Large intestine (tissue), 3 donors: ENCODE measurements at regions not wholly inside any gene's neighbourhood (a gene's known extent, or its start where the extent isn't known, plus 50 kb on each side); places are given as distances from the start of the nearest gene placed in this dataset.

Experiments used
- DNase-seq, 2 donors: peaks; one replicate each; pipeline versions ENCODE4 v3.0.0 to v3.0.0-alpha.2; 2013
- H3K27ac ChIP-seq: one replicate; pipeline ENCODE4 v1.5.1; 2013; ENCODE audit warnings: low read length
- H3K27me3 ChIP-seq: 2 replicates; pipeline ENCODE4 v1.6.1; 2013; ENCODE audit warnings: low read length; ENCODE audit not compliant: control insufficient read depth, insufficient read depth
- H3K36me3 ChIP-seq: 2 replicates; pipeline ENCODE4 v1.6.1; 2013; ENCODE audit warnings: low read length; ENCODE audit not compliant: control insufficient read depth, insufficient read depth
- H3K4me1 ChIP-seq: one replicate; pipeline ENCODE4 v1.6.1; 2013; ENCODE audit warnings: low read length; ENCODE audit not compliant: control insufficient read depth, insufficient read depth
- H3K4me3 ChIP-seq: one replicate; pipeline ENCODE4 v1.5.1; 2013; ENCODE audit warnings: low read length
- H3K9me3 ChIP-seq: one replicate; pipeline ENCODE4 v1.6.1; 2013; ENCODE audit warnings: mild to moderate bottlenecking, low read depth, low read length, moderate library complexity; ENCODE audit not compliant: control insufficient read depth
- WGBS: methylation state at CpG from one replicate; pipeline ENCODE4 v1.1.5; 2013; ENCODE audit warnings: low lambda C conversion rate; ENCODE audit not compliant: insufficient coverage; 5-methylcytosine and 5-hydroxymethylcytosine counted together

DNA sequence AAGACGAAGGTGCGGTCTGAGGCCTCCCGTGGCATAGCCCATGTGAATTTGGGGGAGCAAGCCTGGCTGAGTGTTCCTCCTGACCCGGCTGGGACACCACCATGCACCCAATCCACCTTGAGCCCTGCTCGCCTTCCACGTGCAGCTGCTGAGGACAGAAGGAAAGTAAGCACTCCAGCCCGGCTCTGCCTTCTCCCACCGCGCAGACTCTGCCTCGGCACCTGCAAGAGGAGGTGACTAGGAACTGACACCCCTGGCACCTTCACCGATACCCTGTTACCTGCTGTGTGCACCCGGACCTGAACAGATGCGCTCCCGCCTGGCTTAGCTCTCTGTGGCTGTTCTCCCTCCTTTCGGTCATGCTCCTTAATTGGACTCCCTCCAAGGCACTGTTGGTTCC lies 57.0 kb upstream of the OPN4 start:
- no peak overlapping the region for H3K27ac ChIP-seq
- H3K4me1 ChIP-seq: no peaks in the 10 kb centered on the region
- no peaks in the 10 kb centered on the region for H3K27me3 ChIP-seq
- no peaks in the 10 kb centered on the region for H3K9me3 ChIP-seq
- no CpG with 5 or more reads among the region's 15 CpGs for WGBS
- no peak for DNase-seq
- no peak overlapping the region for H3K4me3 ChIP-seq
- H3K36me3 ChIP-seq: no peaks in the 10 kb centered on the region

DNA sequence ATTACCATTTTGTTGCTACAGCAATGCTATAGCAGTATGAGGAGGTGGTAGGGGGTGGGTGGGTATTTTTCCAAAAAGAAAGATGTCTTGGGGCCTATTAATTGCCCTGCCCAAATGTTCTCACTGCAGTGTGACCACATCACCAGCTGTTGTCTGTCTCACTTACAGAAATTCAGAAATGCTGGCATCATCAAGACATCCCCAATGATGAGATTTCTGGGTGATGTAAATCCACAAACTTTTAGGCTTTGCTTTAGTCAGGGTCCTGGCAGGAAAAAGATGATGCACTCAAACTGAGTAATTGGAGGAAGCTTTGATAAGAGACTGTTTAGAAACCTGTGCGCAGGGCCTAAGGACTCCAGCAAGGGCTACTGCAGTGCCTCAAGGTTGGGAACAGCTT lies 56.2 kb upstream of the OPN4 start:
- H3K4me1 ChIP-seq: no peaks in the 10 kb centered on the region
- no peak for DNase-seq

DNA sequence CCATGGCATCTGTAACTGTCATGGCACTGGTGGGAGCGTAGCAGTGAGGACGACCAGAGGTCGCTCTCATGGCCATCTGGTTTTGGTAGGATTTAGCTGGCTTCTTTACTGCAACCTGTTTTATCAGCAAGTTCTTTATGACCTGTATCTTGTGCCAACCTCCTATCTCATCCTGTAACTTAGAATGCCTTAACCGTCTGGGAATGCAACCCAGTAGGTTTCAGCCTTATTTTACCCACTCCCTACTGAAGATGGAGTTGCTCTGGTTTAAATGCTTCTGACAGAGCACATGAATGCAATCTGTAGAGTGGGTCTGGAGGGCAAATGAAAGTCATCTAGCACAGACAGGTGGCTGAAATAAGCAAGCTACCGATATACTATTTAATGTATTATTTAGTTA lies 55.3 kb upstream of the OPN4 start:
- H3K4me3 ChIP-seq: no peak overlapping the region
- H3K36me3 ChIP-seq: no peaks in the 10 kb centered on the region
- DNase-seq: no peak
- no peaks in the 10 kb centered on the region for H3K9me3 ChIP-seq
- H3K27me3 ChIP-seq: no peaks in the 10 kb centered on the region
- H3K4me1 ChIP-seq: no peaks in the 10 kb centered on the region
- 60% methylated on average over 1 of the region's 5 CpGs for WGBS
- H3K27ac ChIP-seq: no peak overlapping the region

More for the DNA sequence above, 56.2 kb upstream of the OPN4 start:
- Histone ChIP-seq H3K9me3 (no peaks in the 10 kb centered on the region), H3K4me3 (no peak overlapping the region), H3K27me3 (no peaks in the 10 kb centered on the region), H3K27ac (no peak overlapping the region), H3K36me3 (no peaks in the 10 kb centered on the region)
- WGBS: no CpG with 5 or more reads among the region's 1 CpG

DNA sequence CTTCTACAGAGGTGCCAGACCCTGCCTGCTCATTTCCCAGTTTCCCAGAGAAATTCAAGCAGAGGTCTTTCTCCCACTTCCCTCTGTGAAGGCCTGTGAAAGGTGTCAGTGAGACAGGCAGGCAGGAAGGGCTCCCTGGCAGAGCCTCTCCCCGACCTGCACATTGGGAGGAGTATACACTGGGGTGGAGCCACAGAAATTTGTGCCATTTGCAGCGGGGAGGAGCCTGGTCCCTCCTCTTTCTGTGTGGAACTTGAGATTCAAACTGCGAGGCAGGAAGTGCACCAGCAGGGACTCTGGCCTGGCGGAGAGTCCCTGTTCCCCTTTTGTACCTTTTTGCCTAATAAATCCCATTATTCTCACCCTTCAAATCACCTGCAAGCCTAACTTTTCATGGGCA lies 54.6 kb upstream of the OPN4 start:
- H3K27ac ChIP-seq: no peak overlapping the region
- peak in 1 of 2 donors; percentile 15 for DNase-seq

DNA sequence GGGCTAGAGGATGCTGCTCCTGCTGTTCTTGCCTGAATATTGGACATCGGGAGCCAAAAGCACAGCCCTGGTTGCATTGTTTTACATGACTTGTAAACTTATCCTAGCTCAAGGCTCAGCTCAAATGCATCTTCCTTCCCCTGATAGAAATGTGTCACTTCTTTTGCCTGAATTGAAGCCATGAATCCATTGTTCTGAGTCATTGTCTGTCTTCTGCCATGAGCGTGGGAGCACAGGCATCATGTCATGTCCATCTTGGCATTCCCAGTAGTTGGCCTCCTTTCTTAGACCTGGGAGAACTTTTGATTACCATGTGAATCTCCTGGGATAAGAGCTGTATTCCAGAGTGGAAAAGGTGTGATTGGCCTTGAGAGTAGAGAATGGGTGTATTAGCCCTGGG lies 54.1 kb upstream of the OPN4 start:
- H3K36me3 ChIP-seq: no peaks in the 10 kb centered on the region
- H3K4me3 ChIP-seq: no peak overlapping the region
- no peaks in the 10 kb centered on the region for H3K27me3 ChIP-seq
- no peaks in the 10 kb centered on the region for H3K4me1 ChIP-seq
- DNase-seq: no peak
- no peak overlapping the region for H3K27ac ChIP-seq
- no CpG with 5 or more reads among the region's 2 CpGs for WGBS
- no peaks in the 10 kb centered on the region for H3K9me3 ChIP-seq

More for the DNA sequence above, 54.6 kb upstream of the OPN4 start:
- Histone ChIP-seq H3K36me3 (no peaks in the 10 kb centered on the region), H3K4me3 (no peak overlapping the region), H3K9me3 (no peaks in the 10 kb centered on the region), H3K4me1 (no peaks in the 10 kb centered on the region), H3K27me3 (no peaks in the 10 kb centered on the region)
- WGBS: no CpG with 5 or more reads among the region's 4 CpGs

DNA sequence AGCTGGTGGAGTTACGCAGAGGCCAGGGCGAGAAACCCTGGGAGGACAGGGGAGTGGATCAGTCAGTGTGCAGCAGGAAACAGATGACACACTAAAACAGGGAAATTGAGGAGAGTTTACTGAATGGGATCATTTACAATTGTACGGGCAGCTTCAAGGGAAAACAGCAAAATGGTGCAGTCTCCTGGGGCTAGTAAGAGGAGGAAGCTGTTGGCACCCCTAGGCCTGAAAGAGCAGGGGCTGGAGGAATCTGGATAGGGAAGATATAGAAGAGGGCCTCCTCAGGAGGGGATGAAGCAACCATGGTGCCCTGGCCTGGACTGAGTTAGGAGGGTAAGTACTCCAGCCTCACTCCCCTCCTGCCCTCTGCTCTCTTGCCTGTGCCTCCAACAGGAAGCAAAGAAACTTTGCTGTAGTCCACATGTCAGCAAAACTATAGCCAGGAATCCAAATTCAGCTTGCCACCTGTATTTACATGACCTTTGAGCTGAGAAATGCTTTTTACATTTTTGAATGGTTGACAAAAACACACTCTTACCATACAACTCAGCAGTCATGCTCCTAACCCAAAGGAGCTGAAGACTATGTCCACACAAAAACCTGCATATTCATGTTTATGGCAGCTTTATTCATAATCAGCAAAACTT lies 52.3 kb upstream of the OPN4 start:
- peak in 1 of 2 donors; percentile 6 for DNase-seq

DNA sequence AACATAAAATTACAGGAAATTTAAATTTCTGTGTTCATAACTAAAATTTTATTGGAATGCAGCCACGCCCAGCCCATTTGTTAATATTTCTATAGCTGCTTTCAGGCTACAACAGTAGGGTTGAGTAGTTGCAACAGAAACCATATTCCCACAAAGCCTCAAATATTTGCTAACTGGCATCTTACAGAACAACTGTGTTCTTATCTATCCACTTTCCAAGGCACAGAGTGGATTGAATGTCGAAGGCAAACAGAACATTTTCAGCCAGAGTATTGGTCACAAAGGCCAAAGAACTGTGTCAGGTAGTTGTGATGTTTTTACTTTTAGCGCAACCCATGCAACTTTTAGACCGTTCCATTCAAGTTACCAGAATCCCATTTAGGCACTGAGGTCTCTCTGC lies 51.1 kb upstream of the OPN4 start:
- Histone ChIP-seq H3K9me3 (peaks cover 9% of the 10 kb centered on the region), H3K27me3 (no peaks in the 10 kb centered on the region), H3K36me3 (no peaks in the 10 kb centered on the region), H3K4me3 (no peak overlapping the region), H3K27ac (no peak overlapping the region), H3K4me1 (no peaks in the 10 kb centered on the region)
- DNase-seq: no peak
- no CpG with 5 or more reads among the region's 4 CpGs for WGBS

More for the DNA sequence above, 52.3 kb upstream of the OPN4 start:
- Histone ChIP-seq H3K27me3 (no peaks in the 10 kb centered on the region), H3K9me3 (no peaks in the 10 kb centered on the region), H3K27ac (no peak overlapping the region), H3K4me1 (no peaks in the 10 kb centered on the region), H3K4me3 (no peak overlapping the region), H3K36me3 (no peaks in the 10 kb centered on the region)
- WGBS: no CpG with 5 or more reads among the region's 3 CpGs
